GM21528 (cell line): ENCODE measurements at regions not wholly inside any gene's neighbourhood (a gene's known extent, or its start where the extent isn't known, plus 50 kb on each side); places are given as distances from the start of the nearest gene placed in this dataset.
"Not testable (repeated sequence)": the region's sequence is repeated elsewhere in the genome, so short reads cannot be mapped to it uniquely, and the experiment has no call there.

Experiments used
- ATAC-seq: cut with Tn5 transposase; IDR thresholded peaks from one replicate; pipeline ENCODE4 v1.9.1; 2021; ENCODE audit warnings: mild to moderate bottlenecking, moderate library complexity; ENCODE audit not compliant: unreplicated experiment, low FRiP score

DNA sequence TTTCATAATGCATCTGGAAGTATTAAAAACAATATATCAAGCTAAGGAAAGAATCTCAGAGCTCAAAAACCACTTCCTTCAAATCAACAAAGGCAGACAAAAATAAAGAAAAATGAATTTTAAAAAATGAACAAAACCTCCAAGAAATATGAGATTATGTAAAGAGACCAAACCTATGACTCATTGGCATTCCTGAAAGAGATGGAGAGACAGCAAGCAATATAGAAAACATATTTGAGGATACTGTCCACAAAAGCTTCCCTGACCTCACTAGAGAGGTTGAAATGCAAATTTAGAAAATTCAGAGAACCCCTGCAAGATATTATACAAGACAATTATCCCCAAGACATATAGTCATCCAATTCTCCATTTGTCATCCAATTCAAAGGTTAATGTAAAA is 311.3 kb upstream of the SOX9 start:
- ATAC-seq: no peak

DNA sequence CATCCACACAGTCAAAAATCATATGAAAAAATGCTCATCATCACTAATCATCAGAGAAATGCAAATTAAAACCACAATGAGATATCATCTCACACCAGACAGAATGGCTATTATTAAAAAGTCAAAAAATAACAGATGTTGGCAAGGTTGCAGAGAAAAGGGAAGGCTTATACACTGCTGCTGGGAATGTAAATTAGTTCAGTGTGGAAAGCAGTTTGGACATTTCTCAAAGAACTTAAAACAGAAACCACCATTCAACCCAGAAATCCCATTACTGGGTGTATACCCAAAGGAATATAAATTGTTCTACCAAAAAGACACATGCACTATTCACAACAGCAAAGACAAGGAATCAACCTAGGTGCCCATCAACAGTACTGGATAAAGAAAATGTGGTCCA is 307.0 kb upstream of the SOX9 start:
- ATAC-seq: not testable (repeated sequence)

DNA sequence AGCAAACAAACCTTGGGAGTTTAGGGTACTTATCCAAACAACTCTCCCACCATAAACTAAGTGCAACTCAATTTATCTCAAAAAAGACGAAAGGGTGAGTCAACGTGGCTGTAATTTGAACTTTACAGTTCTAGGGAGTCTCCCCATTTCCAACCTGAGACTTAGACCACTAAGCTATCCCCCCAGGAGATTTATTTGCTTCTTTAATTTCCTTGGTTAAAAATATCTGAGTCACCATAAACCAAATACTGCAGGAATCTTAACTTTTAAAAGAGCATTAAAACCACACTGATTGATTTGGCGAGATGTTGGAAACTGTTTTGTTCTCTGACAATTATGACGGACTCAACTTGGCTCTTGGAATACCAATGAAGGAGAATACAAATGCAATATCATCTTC is 299.3 kb upstream of the SOX9 start:
- no peak for ATAC-seq

DNA sequence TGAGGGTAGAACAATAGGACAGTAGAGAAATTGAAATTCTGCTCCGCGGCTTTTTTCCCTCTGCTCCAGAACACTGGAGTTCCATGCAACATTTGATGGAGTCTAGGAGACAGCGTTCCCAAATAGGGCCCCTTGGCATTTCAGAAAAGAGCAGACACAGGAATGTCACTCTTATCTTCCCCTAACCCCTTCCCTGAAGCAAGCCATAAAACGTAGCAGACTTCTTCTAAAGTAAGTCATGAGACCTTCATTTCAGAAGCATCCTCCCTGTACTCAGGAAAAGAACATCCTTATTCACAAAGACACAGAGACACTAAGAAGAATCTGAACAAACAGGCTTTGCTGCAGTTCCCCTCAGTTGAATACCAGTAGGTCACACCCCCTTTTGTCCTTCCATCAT is 296.1 kb upstream of the SOX9 start:
- ATAC-seq: no peak

DNA sequence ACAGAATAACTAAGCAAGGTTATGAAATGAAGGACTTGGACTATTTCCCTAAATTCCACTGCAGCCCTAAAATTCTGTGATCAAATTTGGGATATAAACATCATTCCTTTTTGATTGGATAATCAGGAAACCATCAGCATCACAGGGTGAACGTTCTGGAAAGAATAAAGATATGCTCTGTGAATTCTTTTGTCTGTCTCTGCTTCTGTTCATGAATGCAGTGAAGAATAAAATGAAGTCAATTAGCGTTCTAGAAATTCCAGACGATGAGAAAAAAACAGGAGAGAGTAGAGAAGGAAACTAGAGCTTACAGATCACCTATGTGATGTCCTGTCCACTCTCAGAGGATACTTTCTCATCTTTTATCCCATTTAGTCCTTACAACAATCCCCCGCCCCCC is 295.1 kb upstream of the SOX9 start:
- ATAC-seq: no peak

DNA sequence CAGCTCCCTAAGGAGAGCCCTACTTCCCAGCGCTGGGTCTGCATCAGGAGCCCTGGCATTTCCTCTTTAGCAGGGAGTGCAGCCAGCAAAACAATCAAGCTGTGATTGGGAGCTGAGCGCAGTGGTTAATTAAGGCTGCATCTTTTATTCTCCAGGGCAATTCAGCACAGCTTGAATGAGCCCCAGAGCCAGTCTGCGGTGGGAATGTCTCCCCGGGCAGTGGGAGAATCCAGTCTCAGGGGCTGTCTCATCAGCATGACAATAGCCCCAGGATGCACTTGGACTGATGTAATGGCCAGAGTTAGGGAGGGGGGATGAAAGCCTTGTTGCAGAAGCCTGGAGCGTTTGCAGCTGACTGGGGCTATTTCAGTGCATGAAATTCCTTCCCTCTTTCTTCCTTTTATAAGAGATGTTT is 292.6 kb upstream of the SOX9 start:
- ATAC-seq: no peak

DNA sequence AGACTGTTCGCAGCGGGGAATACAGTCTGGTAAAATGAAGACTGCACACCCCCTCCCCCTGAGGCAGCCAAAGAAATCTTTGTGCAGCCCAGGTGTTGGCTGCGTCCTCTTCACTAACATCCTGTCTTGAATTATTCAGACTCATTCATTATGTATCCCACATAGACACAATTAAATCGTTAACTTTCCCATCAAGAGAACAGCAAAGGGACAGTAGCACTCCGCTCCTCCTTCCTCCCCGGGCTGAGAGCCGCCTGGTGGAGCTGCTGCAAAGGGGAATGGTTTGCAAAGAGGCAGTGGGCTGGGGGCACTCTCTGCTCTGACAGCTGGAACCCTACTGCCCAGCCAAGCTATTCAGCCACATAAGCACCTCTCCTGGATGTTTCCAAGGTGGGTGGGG is 290.0 kb upstream of the SOX9 start:
- ATAC-seq: no peak

DNA sequence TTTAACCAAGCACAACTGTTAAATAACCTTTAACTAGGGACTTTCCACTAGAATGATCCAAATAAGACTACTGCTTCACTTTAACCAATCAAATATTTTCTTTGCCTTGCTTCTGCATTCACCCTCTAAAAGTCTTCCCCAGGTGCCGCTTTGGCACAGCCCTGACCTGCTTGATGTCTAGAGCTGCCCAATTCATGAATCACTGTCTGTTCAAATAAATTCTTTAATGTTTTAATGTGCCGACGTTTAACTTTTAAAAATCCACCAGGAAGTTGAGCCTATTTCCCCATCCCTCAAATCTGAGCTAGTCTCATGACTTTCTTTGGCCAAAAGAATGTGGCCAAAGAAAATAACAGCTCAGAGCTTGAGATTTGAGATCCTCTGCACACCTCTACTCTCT is 277.8 kb upstream of the SOX9 start:
- ATAC-seq: no peak

DNA sequence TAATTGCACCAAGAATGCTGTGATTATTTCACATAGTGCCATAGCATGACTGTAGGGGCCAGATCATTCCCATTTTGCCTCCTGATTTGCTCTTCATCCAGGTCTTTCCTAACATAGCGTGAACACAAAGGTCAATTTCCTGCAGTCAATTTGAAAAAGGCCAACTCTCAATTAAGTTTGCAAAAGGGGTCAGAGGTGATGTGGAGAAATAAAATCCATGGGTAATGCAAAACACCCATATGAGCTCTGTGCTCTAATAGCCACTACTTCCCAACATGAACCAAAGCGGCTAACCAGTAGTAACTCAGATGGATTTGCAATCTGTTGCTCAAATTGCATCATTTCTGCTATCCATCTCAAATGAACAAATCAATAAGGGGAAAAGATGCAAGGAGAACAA is 275.5 kb upstream of the SOX9 start:
- ATAC-seq: no peak

DNA sequence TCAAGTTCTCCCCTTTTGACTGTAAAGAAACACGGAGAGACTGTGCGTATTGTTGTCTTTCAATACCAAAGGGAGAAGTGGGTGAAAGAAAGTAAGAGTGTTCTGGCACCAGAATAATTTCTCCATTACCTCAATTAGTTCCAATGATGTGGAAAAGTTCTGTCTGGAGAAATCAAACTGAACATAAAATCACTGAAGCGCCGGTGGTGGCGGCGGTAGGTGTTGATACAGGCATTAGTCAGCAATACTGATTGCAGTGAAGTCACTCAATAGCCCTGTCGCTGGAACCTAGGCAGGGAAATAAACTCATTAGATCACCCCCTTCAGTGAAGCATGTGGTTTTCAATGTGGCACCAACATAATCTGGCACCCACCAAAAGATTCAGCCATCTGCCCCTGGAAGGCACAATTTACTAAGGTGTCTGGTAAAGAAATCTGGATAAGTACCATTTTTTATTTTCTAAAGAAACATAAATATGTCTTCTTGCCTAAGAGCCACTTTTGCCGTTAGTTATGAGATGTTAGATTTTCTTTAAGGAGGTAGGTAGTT is 274.2 kb upstream of the SOX9 start:
- no peak for ATAC-seq

DNA sequence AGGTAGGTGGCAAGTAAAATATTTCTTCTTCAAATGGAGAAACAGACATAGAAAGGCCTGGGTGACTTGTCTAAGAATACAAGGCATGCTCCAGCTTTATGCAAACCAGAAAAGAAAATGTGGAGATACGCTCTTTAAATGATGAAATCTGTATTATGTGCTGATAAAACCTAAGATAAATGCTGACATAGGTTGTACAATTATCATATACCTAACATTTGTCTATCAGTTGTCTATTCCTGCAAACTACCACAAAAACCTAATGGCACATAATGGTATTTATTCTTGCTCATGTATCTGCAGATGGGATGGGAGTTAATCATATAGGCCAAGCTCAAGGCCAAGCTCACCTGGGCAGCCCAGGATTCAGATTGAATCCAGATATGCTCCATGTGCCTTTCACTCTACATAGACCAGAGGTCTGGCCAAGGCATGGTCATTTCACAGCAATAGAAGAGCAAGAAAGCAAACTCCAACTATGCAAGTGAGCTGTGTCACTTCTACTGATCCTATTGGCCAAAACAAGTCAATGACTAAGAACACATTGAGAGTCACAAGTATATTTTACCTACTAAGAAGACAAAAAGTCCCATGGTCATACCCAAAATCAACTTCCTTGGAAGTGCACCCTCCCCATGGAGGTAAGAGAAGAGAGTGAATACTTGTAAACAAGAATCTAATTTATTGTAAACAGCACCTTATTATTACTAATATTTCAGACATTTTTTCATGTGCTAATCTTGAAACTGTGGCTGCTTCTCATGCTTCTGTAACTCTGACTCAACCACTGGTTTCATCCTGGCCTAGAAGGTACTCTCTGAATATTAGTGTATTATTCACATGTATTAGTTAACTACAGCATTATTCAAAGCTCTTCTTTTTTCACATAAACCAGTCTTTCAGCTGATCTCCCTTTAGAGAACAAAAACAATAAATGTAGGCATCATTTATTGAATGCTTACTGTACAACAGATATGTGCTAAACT is 270.7 kb upstream of the SOX9 start:
- no peak for ATAC-seq

DNA sequence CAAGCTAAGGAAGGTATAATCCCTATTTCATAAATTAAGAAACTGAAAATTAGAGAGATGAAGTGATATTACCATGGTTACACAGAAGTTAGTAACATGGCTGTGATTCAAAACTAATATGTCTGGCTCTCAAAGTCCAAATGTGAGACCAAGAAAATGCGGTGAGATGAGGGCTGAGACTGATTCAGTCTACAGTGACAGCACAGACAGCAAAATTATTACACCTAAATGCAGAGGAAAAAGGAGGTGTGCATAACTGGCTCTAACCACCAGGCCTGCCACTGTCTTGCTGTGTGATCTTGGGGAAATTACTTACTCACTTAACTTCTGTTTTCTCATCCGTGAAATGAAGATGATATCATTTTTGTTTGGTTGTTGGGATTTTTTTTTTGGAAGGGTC is 270.0 kb upstream of the SOX9 start:
- no peak for ATAC-seq

DNA sequence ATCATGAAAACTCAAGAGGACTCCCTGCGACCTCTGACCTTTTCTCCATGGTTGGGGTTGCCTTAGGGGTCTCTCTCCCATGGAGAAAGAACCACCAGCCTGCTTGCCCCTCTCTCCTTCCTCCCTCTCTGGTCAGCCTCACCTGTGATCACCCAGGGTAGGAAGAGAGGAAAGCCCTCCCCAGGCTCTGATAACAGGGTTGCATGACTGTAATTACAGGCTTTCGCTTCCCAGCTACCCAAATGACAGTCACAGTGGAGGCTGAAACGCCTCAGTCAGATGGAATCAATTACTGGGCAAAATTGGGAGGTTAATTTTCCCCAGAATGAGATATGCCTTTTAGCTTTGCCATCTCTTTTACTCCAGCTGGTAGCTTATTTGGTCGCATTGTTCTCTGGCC is 265.8 kb upstream of the SOX9 start:
- ATAC-seq: no peak

DNA sequence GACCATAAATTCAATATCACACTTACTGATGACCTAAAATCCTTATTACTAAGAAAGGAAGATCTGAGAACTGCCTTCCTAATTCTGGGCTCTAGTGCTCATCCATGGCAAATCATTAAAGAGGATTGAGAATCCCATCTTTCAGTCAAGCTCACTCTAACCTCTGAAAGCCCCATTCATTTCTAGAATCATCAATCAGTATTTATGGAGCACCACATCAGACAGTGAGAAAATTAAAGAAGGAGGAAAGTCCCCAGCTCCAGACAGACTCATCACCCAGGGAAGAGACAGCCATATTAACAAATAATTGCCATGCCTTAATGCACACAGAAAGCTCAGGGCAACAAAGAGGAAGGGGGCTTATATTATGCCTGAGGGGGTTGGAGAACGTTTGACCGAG is 256.1 kb upstream of the SOX9 start:
- ATAC-seq: no peak

DNA sequence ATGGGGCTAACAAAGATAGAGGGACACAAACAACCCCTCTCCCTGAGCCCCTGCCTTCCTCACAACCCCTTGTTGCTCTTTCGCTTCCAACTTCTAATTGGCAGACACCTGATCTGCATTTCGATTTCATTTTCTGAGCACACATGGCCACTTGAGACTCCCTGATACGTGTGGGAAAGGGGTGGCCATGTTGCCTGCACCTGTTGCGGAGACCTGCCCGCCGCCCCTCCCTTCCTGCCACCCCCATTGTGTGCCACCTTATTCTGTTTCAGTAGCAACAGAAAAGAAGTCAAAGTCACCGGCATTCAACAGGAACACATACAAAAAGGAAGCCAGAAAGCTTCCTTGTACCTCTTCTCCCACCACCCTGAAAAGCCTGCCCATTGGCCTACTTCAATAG is 254.7 kb upstream of the SOX9 start:
- ATAC-seq: no peak

DNA sequence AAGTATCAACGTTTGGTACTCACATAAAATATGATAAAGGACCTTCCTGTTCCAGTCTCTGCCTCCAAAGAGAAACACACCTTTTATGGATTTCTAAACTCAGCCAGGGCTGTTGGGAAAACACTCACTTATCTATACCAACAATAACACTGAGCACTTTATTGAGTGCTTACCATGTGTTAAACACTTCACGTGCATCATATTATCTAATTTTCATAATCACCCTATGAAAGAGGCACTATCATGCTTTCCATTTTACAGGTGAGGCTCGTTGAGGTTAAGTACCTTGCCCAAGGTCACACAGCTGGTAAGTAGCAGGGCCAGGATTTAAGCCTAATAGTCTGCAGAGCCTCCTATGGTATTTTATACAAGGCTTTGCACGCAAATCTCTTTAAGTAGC is 251.5 kb upstream of the SOX9 start:
- no peak for ATAC-seq

DNA sequence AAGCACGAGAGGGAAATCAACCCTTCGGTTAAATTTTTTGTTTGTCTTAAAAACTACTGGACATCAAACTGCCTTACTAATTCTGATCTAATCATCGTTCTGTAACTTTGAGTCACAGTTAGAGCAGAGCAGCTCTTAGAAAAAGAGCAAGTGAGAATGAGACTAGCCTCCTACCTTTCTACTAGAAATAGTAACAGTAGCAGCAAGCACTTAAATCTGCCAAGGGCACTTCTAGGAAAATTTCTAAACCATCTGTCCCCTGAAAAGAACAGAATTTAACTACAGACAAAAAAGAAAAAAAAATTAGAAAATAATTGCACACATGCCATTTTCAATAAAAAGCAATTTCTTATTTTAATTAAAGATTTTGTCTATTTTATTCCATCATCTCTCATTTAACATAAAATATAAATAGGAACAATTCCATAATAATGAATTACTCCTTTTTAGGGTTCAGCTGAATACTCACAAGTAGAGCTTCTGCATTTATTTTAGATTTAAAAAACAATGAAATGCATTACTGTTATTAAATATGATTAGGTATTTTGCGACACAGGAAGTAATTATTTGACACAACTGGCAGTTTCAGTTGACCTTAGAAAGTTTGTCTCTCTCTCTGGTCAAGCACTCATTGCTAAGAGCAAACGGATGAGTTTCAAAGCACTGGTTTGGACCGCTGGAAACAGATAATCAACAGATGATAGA is 250.8 kb upstream of the SOX9 start:
- no peak for ATAC-seq

DNA sequence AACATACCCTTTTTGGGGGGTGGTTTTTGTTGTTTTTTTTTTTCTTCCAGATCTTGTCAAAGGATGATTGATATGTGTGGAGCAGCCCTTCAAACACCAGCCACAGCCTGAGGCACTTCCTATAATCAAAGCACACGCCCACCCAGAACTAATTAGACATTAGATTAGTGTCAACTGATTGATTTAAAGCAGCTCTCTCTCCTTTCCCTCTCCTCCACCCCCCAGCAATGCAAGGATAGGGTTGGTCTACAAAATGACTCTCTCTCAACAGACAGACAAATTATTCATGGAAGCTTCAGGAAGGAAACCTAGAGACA is 250.3 kb upstream of the SOX9 start:
- no peak for ATAC-seq

DNA sequence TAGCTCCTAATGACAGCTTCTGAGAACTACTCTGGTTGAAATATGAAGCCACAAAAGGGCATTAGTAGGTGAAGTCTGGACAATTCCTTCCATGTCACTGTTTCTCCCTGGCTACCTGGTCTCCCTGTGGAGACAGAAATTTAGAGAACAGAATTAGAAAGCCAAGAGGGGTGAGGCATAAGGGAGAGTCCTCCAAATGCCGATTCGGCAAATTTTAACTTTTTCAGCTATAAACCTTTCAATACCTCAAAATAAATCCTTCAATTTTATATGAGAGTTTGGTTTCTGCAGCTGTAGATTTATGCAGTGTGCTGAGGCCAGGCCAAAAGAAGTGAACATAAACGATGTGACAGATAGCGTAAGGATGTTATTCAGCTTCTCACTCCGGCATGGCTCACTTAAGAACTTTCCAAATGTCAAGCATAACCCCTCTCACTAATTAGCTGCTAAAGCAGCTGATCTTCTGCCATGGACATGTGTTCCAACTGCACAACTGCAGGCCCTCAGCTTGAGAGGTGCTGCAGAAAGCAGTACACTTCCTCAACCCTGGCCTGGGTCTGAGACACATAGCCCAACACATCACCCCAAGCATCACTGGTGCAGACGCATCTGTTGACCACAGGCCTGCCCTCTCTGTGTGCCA is 247.9 kb upstream of the SOX9 start:
- ATAC-seq: no peak

DNA sequence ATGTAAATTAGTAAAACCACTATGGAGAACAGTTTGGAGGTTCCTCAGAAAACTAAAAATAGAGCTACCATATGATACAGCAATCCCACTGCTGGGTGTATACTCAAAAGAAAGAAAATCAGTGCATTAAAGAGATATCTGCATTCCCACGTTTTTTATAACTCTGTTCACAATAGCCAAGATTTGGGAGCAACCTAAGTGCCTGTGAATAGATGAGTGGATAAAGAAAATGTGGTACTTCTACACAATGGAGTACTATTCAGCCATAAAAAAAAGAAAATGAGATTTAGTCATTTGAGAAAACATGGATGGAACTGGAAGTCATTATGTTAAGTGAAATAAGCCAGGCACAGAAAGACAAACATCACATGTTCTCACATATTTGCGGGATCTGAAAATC is 246.0 kb upstream of the SOX9 start:
- ATAC-seq: not testable (repeated sequence)

DNA sequence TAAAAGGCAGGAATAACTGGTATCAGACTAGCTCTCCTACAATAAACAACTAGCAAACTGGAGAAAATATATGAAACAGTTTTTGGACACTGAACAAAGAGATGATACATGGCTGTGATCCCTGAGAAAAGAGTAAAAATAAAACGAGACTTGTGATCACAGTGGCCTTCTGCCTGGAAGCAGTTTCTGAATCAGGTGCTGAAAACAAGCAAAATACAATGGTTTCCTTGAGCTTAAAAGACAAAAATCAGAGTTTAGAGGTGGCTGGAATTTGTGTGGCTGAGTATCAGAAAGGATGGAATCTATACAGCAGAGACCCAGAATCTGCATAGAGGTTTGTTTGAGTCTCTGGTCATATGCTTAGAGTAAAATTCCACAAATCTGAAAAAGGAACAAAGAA is 242.5 kb upstream of the SOX9 start:
- ATAC-seq: no peak
